GM12892 (cell line): ENCODE measurements at regions not wholly inside any gene's neighbourhood (a gene's known extent, or its start where the extent isn't known, plus 50 kb on each side); places are given as distances from the start of the nearest gene placed in this dataset.

Experiments
- POLR2A ChIP-seq: IDR thresholded peaks from 2 replicates; pipeline ENCODE4 v1.6.1; 2011; ENCODE audit warnings: low read depth, low read length, control low read depth
- POLR2AphosphoS5 ChIP-seq: IDR thresholded peaks from 2 replicates; pipeline ENCODE4 v1.6.1; 2011; ENCODE audit warnings: low read depth, low read length, control low read depth

GRCh38 chr4:111535792-111536191 lies 609.5 kb upstream of the FAM241A start:
- no peak for TF ChIP-seq POLR2A
- no peak for TF ChIP-seq POLR2AphosphoS5
